ENCODE measurements at regions not wholly inside any gene's neighbourhood (a gene's known extent, or its start where the extent isn't known, plus 50 kb on each side); places are given as distances from the start of the nearest gene placed in this dataset.

DNA sequence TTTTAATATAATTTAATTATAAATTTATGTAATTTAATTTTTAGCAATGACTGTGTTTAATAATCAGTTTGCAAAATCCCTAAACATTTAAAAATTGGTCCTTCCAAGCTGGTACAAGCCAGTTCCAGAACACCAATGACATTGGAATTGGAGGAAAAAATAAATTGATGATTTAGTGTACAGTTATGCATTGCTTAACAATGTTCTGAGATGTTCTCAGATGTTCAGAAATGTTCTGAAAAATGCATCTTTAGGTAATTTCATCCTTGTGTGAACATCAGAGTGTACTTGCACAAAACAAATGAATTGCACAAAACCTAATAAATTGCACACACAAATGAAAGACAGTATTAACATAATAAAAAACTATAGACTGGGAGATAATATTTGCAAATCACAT lies 95.2 kb downstream of the TRIB2 start:
- FAIRE-seq (no peak), DNase-seq (ENCODE audit: insufficient read length, low spot score) (no peak)
- TF ChIP-seq POLR2AphosphoS5 (IDR thresholded peaks at IDR 0.05; ENCODE audit: low read depth, low read length) (no peak), SPI1 (IDR thresholded peaks at IDR 0.05; ENCODE audit: low read depth, low read length) (no peak), POU2F2 (IDR thresholded peaks at IDR 0.05; ENCODE audit: low read depth, low read length) (no peak), PAX5 (IDR thresholded peaks at IDR 0.05; ENCODE audit: insufficient read depth, low read length, severe bottlenecking) (no peak), POLR2A (IDR thresholded peaks at IDR 0.05; ENCODE audit: low read depth, low read length) (no peak), TAF1 (IDR thresholded peaks at IDR 0.05; ENCODE audit: low read depth, low read length) (no peak)

DNA sequence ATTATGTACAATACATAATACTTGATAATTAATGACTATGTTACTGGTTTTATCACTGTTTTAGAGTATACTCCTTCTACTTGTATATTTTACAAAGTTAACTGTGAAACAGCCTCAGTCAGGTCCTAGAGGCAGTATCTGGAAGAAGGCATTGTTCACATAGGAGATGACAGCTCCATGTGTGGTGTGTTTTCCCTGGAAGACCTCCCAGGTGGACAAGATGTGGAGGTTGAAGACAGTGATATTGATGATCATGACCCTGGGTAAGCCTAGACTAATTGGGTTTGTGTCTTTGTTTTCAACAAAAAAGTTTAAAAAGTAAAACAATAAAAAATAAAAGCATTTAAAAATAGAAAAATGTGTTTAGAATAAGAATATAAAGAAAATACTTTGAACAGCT lies 96.4 kb downstream of the TRIB2 start:
- no peak for FAIRE-seq
- no peak for DNase-seq (ENCODE audit: insufficient read length, low spot score)
- TF ChIP-seq POLR2AphosphoS5 (IDR thresholded peaks at IDR 0.05; ENCODE audit: low read depth, low read length), result no peak
- TF ChIP-seq PAX5 (IDR thresholded peaks at IDR 0.05; ENCODE audit: insufficient read depth, low read length, severe bottlenecking), result no peak
- TF ChIP-seq TAF1 (IDR thresholded peaks at IDR 0.05; ENCODE audit: low read depth, low read length), result no peak
- no peak for TF ChIP-seq POU2F2 (IDR thresholded peaks at IDR 0.05; ENCODE audit: low read depth, low read length)
- no peak for TF ChIP-seq POLR2A (IDR thresholded peaks at IDR 0.05; ENCODE audit: low read depth, low read length)
- no peak for TF ChIP-seq SPI1 (IDR thresholded peaks at IDR 0.05; ENCODE audit: low read depth, low read length)

DNA sequence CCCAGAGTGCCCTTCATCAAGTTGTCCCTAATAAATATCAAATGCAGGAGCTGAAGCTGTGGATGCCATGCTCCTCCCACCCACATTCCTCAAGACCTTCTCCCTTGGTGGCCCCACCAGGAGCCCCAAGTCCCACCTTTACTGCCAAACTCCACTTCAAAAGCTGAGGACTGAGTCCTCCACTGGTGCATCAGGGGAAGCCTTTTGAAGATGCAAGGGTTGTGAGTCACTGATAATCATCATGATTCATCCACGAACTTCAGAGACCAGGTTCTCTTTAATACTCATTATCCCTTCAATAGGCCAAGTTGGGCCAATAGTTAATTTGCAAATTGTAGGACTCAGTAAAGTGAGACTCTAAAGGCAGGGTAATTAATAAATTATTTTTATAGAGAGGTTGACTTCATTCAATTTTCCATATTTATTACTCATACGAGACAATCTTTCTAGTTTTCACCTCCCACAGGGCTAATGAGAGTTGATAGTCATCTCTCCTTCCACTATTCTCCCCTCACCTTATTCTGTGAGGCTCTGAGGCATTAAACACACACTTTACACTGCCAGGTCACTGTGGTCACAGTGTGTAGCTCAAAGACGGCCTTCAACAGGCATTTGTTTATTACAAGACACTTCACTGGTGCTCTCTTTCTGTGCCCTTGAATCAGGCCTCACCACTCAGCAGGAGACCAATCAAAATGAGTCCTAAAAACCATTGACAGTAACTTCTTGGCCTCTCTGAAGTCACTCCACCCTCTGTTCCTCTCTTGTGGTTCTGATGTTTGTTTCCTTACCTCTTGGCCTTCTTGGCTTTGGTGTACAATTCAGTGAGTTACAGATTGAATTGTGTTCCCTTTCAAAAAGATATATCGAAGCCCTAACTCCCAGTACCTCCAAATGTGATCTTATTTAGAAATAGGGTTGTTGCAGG lies 99.9 kb downstream of the TRIB2 start:
- DNase-seq (ENCODE audit: insufficient read length, low spot score) (no peak), FAIRE-seq (no peak)
- TF ChIP-seq POU2F2 (IDR thresholded peaks at IDR 0.05; ENCODE audit: low read depth, low read length), result no peak
- no peak for TF ChIP-seq POLR2A (IDR thresholded peaks at IDR 0.05; ENCODE audit: low read depth, low read length)
- TF ChIP-seq POLR2AphosphoS5 (IDR thresholded peaks at IDR 0.05; ENCODE audit: low read depth, low read length), result no peak
- TF ChIP-seq PAX5 (IDR thresholded peaks at IDR 0.05; ENCODE audit: insufficient read depth, low read length, severe bottlenecking), result no peak
- no peak for TF ChIP-seq TAF1 (IDR thresholded peaks at IDR 0.05; ENCODE audit: low read depth, low read length)
- no peak for TF ChIP-seq SPI1 (IDR thresholded peaks at IDR 0.05; ENCODE audit: low read depth, low read length)

DNA sequence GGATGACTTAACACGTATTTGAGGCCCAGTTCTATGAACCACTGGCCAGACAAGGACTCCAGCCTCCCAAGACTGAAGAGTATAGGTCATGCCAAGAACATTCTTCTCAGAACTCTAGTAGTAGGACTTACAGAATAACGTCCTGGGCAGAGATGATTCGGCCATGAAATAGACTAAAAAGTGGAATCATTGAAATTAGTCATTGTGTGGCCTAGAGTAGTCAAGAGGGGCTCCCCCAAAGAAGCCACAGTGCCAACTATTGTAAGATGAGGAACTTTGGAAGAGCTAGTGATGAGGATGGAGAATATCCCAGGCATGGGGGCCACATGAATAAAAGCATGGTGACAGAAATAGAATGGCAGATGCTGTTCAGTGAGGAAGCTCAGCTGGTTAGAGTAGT lies 101.1 kb downstream of the TRIB2 start:
- FAIRE-seq (no peak), DNase-seq (ENCODE audit: insufficient read length, low spot score) (no peak)
- TF ChIP-seq POU2F2 (IDR thresholded peaks at IDR 0.05; ENCODE audit: low read depth, low read length) (no peak), SPI1 (IDR thresholded peaks at IDR 0.05; ENCODE audit: low read depth, low read length) (no peak)

DNA sequence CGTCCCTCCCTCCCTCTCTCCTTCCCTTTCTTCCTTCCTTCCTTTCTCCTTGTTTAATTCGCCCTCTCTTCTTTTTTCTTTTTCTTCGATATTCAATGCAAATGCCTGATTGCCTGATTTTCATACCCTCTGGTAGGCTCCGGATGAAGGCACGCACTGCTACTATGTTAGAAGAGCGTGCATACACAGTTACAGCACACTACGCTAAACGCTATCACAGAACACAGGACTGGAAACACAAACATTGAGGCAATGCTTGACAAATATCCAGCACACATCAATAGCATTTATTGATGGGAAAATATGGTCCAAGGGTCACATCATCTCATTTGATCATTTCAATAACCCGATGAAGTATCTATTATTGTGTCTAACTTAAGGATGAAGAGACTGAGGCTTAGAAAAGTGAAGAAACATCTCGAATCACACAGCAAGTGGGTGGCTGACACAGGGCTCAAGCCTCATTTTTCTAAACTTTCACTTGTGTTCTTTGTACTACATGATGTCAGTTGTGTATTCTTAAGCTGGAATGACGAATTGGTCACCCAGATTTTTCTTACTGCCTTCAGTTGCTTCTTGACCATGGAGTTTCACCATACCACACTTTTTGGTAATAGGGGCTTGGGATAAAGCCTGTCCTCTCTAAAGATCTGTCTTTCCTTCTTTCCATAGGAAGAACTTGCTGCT lies 101.8 kb downstream of the TRIB2 start:
- DNase-seq (ENCODE audit: insufficient read length, low spot score) (no peak), FAIRE-seq (no peak)
- no peak for TF ChIP-seq PAX5 (IDR thresholded peaks at IDR 0.05; ENCODE audit: insufficient read depth, low read length, severe bottlenecking)
- no peak for TF ChIP-seq TAF1 (IDR thresholded peaks at IDR 0.05; ENCODE audit: low read depth, low read length)
- no peak for TF ChIP-seq SPI1 (IDR thresholded peaks at IDR 0.05; ENCODE audit: low read depth, low read length)
- no peak for TF ChIP-seq POLR2AphosphoS5 (IDR thresholded peaks at IDR 0.05; ENCODE audit: low read depth, low read length)

DNA sequence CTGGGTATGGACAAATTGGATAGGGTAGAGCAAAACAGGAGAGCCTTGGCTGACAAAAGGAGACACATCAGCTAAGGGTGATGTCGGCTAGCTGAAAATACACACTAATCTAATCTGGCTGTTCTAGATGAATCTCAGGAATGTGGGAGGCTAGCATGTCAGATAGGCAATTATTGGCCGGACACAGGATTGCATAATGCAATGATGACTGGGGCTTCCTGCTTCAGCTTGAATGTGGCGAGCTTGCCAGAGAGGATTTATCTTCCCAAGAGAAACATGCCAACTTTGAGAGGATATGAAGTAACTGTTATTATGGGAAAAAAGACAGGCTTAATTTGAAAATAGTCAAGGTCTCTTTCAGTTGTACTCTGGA lies 102.4 kb downstream of the TRIB2 start:
- DNase-seq (ENCODE audit: insufficient read length, low spot score), result no peak
- FAIRE-seq, result no peak

DNA sequence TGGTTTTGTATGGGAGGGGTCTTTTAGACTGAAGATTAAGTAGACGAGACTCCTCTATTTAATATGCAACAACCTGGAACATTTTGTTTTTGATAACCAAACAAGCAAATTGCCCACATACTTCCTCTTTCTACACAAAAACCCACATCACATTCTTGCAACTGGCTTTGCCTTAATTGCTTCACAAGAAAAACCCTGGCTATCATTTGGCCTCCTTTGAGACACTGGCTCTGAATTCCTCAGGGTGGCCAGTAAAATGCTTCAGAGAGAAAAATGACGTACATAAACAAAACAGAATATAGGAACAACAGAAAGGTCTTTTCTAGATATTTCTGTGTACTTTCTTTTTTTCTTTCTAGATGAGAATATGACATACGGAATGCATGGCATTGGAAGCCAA lies 103.0 kb downstream of the TRIB2 start:
- no peak for FAIRE-seq
- DNase-seq (ENCODE audit: insufficient read length, low spot score), result no peak
- TF ChIP-seq PAX5 (IDR thresholded peaks at IDR 0.05; ENCODE audit: insufficient read depth, low read length, severe bottlenecking), result no peak
- TF ChIP-seq POLR2AphosphoS5 (IDR thresholded peaks at IDR 0.05; ENCODE audit: low read depth, low read length), result no peak
- no peak for TF ChIP-seq TAF1 (IDR thresholded peaks at IDR 0.05; ENCODE audit: low read depth, low read length)
- TF ChIP-seq SPI1 (IDR thresholded peaks at IDR 0.05; ENCODE audit: low read depth, low read length), result no peak
- TF ChIP-seq POLR2A (IDR thresholded peaks at IDR 0.05; ENCODE audit: low read depth, low read length), result no peak
- no peak for TF ChIP-seq POU2F2 (IDR thresholded peaks at IDR 0.05; ENCODE audit: low read depth, low read length)

More for the DNA sequence above, 102.4 kb downstream of the TRIB2 start:
- TF ChIP-seq PAX5 (IDR thresholded peaks at IDR 0.05; ENCODE audit: insufficient read depth, low read length, severe bottlenecking) (no peak), POLR2AphosphoS5 (IDR thresholded peaks at IDR 0.05; ENCODE audit: low read depth, low read length) (no peak), TAF1 (IDR thresholded peaks at IDR 0.05; ENCODE audit: low read depth, low read length) (no peak), SPI1 (IDR thresholded peaks at IDR 0.05; ENCODE audit: low read depth, low read length) (no peak), POLR2A (IDR thresholded peaks at IDR 0.05; ENCODE audit: low read depth, low read length) (no peak), POU2F2 (IDR thresholded peaks at IDR 0.05; ENCODE audit: low read depth, low read length) (no peak)

DNA sequence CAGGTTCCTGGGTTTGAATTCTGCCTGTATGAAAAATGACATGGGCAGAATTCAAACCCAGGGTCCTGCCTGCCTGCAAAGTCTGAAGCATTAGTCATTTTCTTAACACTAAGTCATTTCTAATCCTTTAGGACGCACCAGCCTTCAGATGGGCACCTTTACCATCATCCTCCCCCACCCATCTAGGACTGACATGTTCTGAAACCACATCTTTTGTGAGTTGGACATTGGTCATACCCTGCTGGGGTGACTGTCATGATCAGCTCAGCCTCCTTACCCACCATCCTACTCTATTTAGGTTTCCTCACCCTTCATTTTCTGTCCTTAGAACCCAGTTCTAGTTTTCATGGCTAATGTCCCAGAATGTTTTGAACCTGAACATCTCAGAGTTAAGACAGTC lies 104.9 kb downstream of the TRIB2 start:
- FAIRE-seq (no peak), DNase-seq (ENCODE audit: insufficient read length, low spot score) (no peak)
- TF ChIP-seq TAF1 (IDR thresholded peaks at IDR 0.05; ENCODE audit: low read depth, low read length), result no peak
- TF ChIP-seq POU2F2 (IDR thresholded peaks at IDR 0.05; ENCODE audit: low read depth, low read length), result no peak
- TF ChIP-seq POLR2AphosphoS5 (IDR thresholded peaks at IDR 0.05; ENCODE audit: low read depth, low read length), result no peak
- TF ChIP-seq PAX5 (IDR thresholded peaks at IDR 0.05; ENCODE audit: insufficient read depth, low read length, severe bottlenecking), result no peak
- no peak for TF ChIP-seq SPI1 (IDR thresholded peaks at IDR 0.05; ENCODE audit: low read depth, low read length)
- TF ChIP-seq POLR2A (IDR thresholded peaks at IDR 0.05; ENCODE audit: low read depth, low read length), result no peak

DNA sequence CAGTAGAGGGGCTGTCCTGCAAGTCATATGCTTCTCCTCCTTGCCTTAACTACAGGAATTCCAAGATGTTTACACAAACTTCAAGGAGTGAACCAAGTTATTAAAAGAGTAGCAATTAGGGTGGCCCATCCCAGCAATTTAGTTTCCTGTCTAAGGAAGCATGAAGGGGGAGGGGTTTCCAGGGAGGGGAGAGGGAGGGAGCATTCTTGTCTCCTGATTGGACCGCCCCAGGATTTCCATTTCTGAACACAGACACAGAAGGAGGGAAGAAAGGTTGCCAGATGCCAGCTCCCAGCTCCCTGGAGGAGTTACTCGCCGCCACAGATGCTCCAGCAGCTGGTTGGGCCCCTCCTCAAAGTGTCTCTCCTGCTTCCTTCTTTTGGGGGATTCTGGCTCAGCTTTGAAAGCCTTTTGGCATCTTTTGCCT lies 107.6 kb downstream of the TRIB2 start:
- TF ChIP-seq POU2F2 (IDR thresholded peaks at IDR 0.05; ENCODE audit: low read depth, low read length) (no peak), PAX5 (IDR thresholded peaks at IDR 0.05; ENCODE audit: insufficient read depth, low read length, severe bottlenecking) (no peak), TAF1 (IDR thresholded peaks at IDR 0.05; ENCODE audit: low read depth, low read length) (no peak), POLR2A (IDR thresholded peaks at IDR 0.05; ENCODE audit: low read depth, low read length) (no peak), POLR2AphosphoS5 (IDR thresholded peaks at IDR 0.05; ENCODE audit: low read depth, low read length) (no peak), SPI1 (IDR thresholded peaks at IDR 0.05; ENCODE audit: low read depth, low read length) (no peak)
- FAIRE-seq, result no peak
- no peak for DNase-seq (ENCODE audit: insufficient read length, low spot score)
